ENCODE measurements at regions not wholly inside any gene's neighbourhood (a gene's known extent, or its start where the extent isn't known, plus 50 kb on each side); places are given as distances from the start of the nearest gene placed in this dataset.

DNA sequence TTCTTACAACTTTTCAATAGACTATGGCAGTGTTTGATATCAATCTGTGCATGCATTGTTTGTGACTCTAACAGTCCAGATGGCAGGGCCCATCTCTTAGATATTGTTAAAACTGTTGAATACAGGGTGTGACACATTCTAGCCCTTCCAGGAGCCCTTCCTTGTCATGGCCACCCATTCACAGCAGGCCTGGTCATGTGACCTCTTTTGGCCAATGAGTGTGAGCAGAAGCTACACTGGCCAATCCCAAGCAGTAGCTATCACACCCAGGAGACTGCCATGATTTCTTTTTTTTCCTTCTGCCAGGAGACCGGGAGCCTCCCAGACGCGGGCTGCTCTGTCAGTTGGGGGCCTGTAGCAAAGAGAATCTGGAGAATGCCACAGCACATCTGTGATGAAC, 655.4 kb upstream of the MKI67 start:
- Histone ChIP-seq H3K9me3 (ENCODE audit: low read length) (no peaks in the 10 kb centered on the region), H3K4me3 (ENCODE audit: low read length) (no peak overlapping the region), H3K27me3 (ENCODE audit: low read length) (no peaks in the 10 kb centered on the region), H2AFZ (ENCODE audit: low read length) (no peak overlapping the region), H4K20me1 (ENCODE audit: low read length) (no peaks in the 10 kb centered on the region), H3K9ac (ENCODE audit: low read length) (no peak overlapping the region), H3K79me2 (ENCODE audit: low read length) (no peaks in the 10 kb centered on the region), H3K9me2 (replicated peaks; ENCODE audit: low read length) (no peaks in the 10 kb centered on the region), H3K27ac (ENCODE audit: low read length) (no peak overlapping the region), H3K36me3 (ENCODE audit: low read depth, low read length) (no peaks in the 10 kb centered on the region), H3K4me1 (ENCODE audit: insufficient read depth, low read length) (no peaks in the 10 kb centered on the region), H3F3A (ENCODE audit: low read length, unreplicated experiment) (no peaks in the 10 kb centered on the region), H3K4me2 (ENCODE audit: low read length) (no peak overlapping the region)
- no TSS peak for BruUV-seq (replicated peaks)
- ChIA-PET POLR2A (ENCODE audit: unreplicated experiment) (no interaction called here), CTCF (no interaction called here)
- DNase-seq (no peak), ATAC-seq (no peak)
- intact Hi-C loops (cut with micrococcal nuclease): no loop called here
- TF ChIP-seq EZH2 (IDR thresholded peaks at IDR 0.05; ENCODE audit: low read length, unreplicated experiment) (no peak), EZH2phosphoT487 (IDR thresholded peaks at IDR 0.05; ENCODE audit: borderline replicate concordance, low read length) (no peak), CTCF (conservative IDR thresholded peaks at IDR 0.05; ENCODE audit: low read depth, low read length) (no peak)

- Histone ChIP-seq H3K9me2 (replicated peaks; ENCODE audit: low read length) (no peaks in the 10 kb centered on the region), H3K4me3 (ENCODE audit: low read length) (no peak overlapping the region), H3K27me3 (ENCODE audit: low read length) (no peaks in the 10 kb centered on the region), H3K4me1 (ENCODE audit: insufficient read depth, low read length) (no peaks in the 10 kb centered on the region), H4K20me1 (ENCODE audit: low read length) (no peaks in the 10 kb centered on the region), H3K27ac (ENCODE audit: low read length) (no peak overlapping the region), H3K4me2 (ENCODE audit: low read length) (no peak overlapping the region), H3K79me2 (ENCODE audit: low read length) (no peaks in the 10 kb centered on the region), H3K9ac (ENCODE audit: low read length) (no peak overlapping the region), H2AFZ (ENCODE audit: low read length) (no peak overlapping the region), H3K36me3 (ENCODE audit: low read depth, low read length) (no peaks in the 10 kb centered on the region), H3F3A (ENCODE audit: low read length, unreplicated experiment) (no peaks in the 10 kb centered on the region), H3K9me3 (ENCODE audit: low read length) (no peaks in the 10 kb centered on the region)
- TF ChIP-seq EZH2phosphoT487 (IDR thresholded peaks at IDR 0.05; ENCODE audit: borderline replicate concordance, low read length): no peak
- no peak for TF ChIP-seq CTCF (conservative IDR thresholded peaks at IDR 0.05; ENCODE audit: low read depth, low read length)
- BruUV-seq (replicated peaks): no TSS peak
- intact Hi-C loops (cut with micrococcal nuclease): no loop called here
- POLR2A ChIA-PET (ENCODE audit: unreplicated experiment): no interaction called here
- CTCF ChIA-PET: no interaction called here
- DNase-seq (no peak), ATAC-seq (no peak)
These were observed 658.2 kb upstream of the MKI67 start for GRCh38 chr10:128784444-128784843.

DNA sequence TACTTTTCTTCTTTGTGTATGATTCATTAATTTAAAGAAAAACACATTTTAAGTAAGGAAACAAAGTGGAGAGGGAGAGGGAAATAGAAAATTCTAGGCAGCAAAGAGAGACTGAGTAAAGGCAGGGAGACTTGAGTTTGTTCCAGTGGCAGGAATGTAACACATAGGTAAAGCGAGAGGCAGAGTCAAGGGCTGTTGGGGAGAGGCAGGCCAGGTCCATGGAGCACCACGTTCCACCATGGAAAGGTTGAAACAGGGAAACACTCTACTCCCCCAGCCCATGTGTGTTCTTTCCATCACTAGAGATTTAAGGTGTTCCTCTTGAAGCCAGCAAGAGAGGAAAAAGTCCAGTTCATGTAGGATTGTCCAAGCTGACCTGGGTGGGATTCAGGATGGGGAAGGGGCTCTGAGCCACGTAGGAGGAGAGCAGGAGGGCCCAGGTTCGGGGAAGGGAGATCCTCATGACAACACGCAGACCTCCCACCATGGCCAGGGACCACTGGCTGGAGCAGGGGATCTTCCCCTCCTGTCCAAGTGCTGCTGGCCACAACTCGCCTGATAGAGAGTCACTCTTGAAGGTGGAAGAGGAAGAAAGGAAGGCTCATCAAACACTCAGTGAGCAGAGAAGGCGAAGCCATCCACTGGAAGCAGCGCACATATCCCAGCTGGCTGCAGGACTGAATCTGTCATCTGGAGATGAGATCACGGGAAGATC, 666.4 kb upstream of the MKI67 start:
- no TSS peak for BruUV-seq (replicated peaks)
- TF ChIP-seq CTCF (conservative IDR thresholded peaks at IDR 0.05; ENCODE audit: low read depth, low read length) (no peak), EZH2 (IDR thresholded peaks at IDR 0.05; ENCODE audit: low read length, unreplicated experiment) (no peak), EZH2phosphoT487 (IDR thresholded peaks at IDR 0.05; ENCODE audit: borderline replicate concordance, low read length) (no peak)
- POLR2A ChIA-PET (ENCODE audit: unreplicated experiment): no interaction called here
- Histone ChIP-seq H3K36me3 (ENCODE audit: low read depth, low read length) (no peaks in the 10 kb centered on the region), H3K9me2 (replicated peaks; ENCODE audit: low read length) (no peaks in the 10 kb centered on the region), H3K4me1 (ENCODE audit: insufficient read depth, low read length) (no peaks in the 10 kb centered on the region), H3K9me3 (ENCODE audit: low read length) (no peaks in the 10 kb centered on the region), H3K27ac (ENCODE audit: low read length) (no peak overlapping the region), H3K79me2 (ENCODE audit: low read length) (no peaks in the 10 kb centered on the region), H2AFZ (ENCODE audit: low read length) (no peak overlapping the region), H3F3A (ENCODE audit: low read length, unreplicated experiment) (no peaks in the 10 kb centered on the region), H3K27me3 (ENCODE audit: low read length) (no peaks in the 10 kb centered on the region), H3K4me2 (ENCODE audit: low read length) (no peak overlapping the region), H3K9ac (ENCODE audit: low read length) (no peak overlapping the region), H3K4me3 (ENCODE audit: low read length) (no peak overlapping the region), H4K20me1 (ENCODE audit: low read length) (no peaks in the 10 kb centered on the region)
- intact Hi-C loops (cut with micrococcal nuclease): no loop called here
- ATAC-seq: no peak
- CTCF ChIA-PET: no interaction called here
- no peak for DNase-seq

Measured in PC-3 (cell line).